Rectal smooth muscle tissue (tissue), 1 donor: ENCODE measurements at regions not wholly inside any gene's neighbourhood (a gene's known extent, or its start where the extent isn't known, plus 50 kb on each side); places are given as distances from the start of the nearest gene placed in this dataset.

Experiments used
- H3K27ac ChIP-seq: one replicate; pipeline ENCODE4 v1.7.0; 2013; ENCODE audit warnings: low read depth, low read length, inconsistent platforms
- H3K27me3 ChIP-seq: one replicate; pipeline ENCODE4 v1.7.0; 2013; ENCODE audit warnings: low read length; ENCODE audit not compliant: control insufficient read depth, insufficient read depth
- H3K36me3 ChIP-seq: one replicate; pipeline ENCODE4 v1.7.0; 2013; ENCODE audit warnings: low read length; ENCODE audit not compliant: control insufficient read depth, insufficient read depth
- H3K4me1 ChIP-seq: one replicate; pipeline ENCODE4 v1.7.0; 2013; ENCODE audit warnings: low read length; ENCODE audit not compliant: control insufficient read depth, insufficient read depth
- H3K4me3 ChIP-seq: one replicate; pipeline ENCODE4 v1.7.0; 2013; ENCODE audit warnings: low read length
- H3K9ac ChIP-seq: one replicate; pipeline ENCODE4 v1.7.0; 2013; ENCODE audit warnings: low read length

GRCh38 chr3:147471741-147472140, 62.6 kb downstream of the ZIC1 start:
- no peaks in the 10 kb centered on the region for H3K4me1 ChIP-seq
- no peaks in the 10 kb centered on the region for H3K27me3 ChIP-seq
- H3K4me3 ChIP-seq, result no peak overlapping the region
- no peaks in the 10 kb centered on the region for H3K36me3 ChIP-seq
- no peak overlapping the region for H3K9ac ChIP-seq
- H3K27ac ChIP-seq, result no peak overlapping the region

GRCh38 chr3:147472846-147473245, 63.7 kb downstream of the ZIC1 start:
- no peak overlapping the region for H3K27ac ChIP-seq
- no peak overlapping the region for H3K9ac ChIP-seq
- no peaks in the 10 kb centered on the region for H3K27me3 ChIP-seq
- H3K4me1 ChIP-seq, result no peaks in the 10 kb centered on the region
- no peak overlapping the region for H3K4me3 ChIP-seq
- no peaks in the 10 kb centered on the region for H3K36me3 ChIP-seq

GRCh38 chr3:147483145-147483544, 74.0 kb downstream of the ZIC1 start:
- H3K4me1 ChIP-seq, result no peaks in the 10 kb centered on the region
- H3K27ac ChIP-seq, result no peak overlapping the region
- H3K9ac ChIP-seq, result no peak overlapping the region
- H3K4me3 ChIP-seq, result no peak overlapping the region
- H3K27me3 ChIP-seq, result no peaks in the 10 kb centered on the region
- H3K36me3 ChIP-seq, result no peaks in the 10 kb centered on the region

GRCh38 chr3:147483578-147483977, 74.4 kb downstream of the ZIC1 start:
- Histone ChIP-seq H3K9ac (no peak overlapping the region), H3K27me3 (no peaks in the 10 kb centered on the region)

GRCh38 chr3:147493065-147493464, 83.9 kb downstream of the ZIC1 start:
- H3K27me3 ChIP-seq, result no peaks in the 10 kb centered on the region
- H3K4me3 ChIP-seq, result no peak overlapping the region
- H3K27ac ChIP-seq, result no peak overlapping the region
- H3K36me3 ChIP-seq, result no peaks in the 10 kb centered on the region
- H3K9ac ChIP-seq, result no peak overlapping the region
- no peaks in the 10 kb centered on the region for H3K4me1 ChIP-seq

More at GRCh38 chr3:147483578-147483977, 74.4 kb downstream of the ZIC1 start:
- H3K36me3 ChIP-seq, result no peaks in the 10 kb centered on the region
- no peaks in the 10 kb centered on the region for H3K4me1 ChIP-seq
- H3K4me3 ChIP-seq, result no peak overlapping the region
- no peak overlapping the region for H3K27ac ChIP-seq

GRCh38 chr3:147493666-147494065, 84.5 kb downstream of the ZIC1 start:
- H3K4me3 ChIP-seq, result no peak overlapping the region
- no peaks in the 10 kb centered on the region for H3K36me3 ChIP-seq
- no peak overlapping the region for H3K27ac ChIP-seq

GRCh38 chr3:147497286-147497685, 88.1 kb downstream of the ZIC1 start:
- H3K9ac ChIP-seq, result no peak overlapping the region
- no peaks in the 10 kb centered on the region for H3K4me1 ChIP-seq
- no peaks in the 10 kb centered on the region for H3K36me3 ChIP-seq
- no peak overlapping the region for H3K4me3 ChIP-seq
- no peak overlapping the region for H3K27ac ChIP-seq
- no peaks in the 10 kb centered on the region for H3K27me3 ChIP-seq

More at GRCh38 chr3:147493666-147494065, 84.5 kb downstream of the ZIC1 start:
- H3K9ac ChIP-seq, result no peak overlapping the region
- no peaks in the 10 kb centered on the region for H3K4me1 ChIP-seq
- no peaks in the 10 kb centered on the region for H3K27me3 ChIP-seq

- H3K9ac ChIP-seq, result no peak overlapping the region
- H3K4me1 ChIP-seq, result no peaks in the 10 kb centered on the region
These were observed 98.6 kb downstream of the ZIC1 start for GRCh38 chr3:147507638-147508286.

GRCh38 chr3:147509448-147509847, 100.3 kb downstream of the ZIC1 start:
- no peaks in the 10 kb centered on the region for H3K27me3 ChIP-seq

More at GRCh38 chr3:147507638-147508286, 98.6 kb downstream of the ZIC1 start:
- Histone ChIP-seq H3K36me3 (no peaks in the 10 kb centered on the region), H3K27ac (no peak overlapping the region), H3K27me3 (no peaks in the 10 kb centered on the region), H3K4me3 (no peak overlapping the region)

GRCh38 chr3:147513785-147514184, 104.6 kb downstream of the ZIC1 start:
- no peak overlapping the region for H3K27ac ChIP-seq
- H3K4me3 ChIP-seq, result no peak overlapping the region
- H3K9ac ChIP-seq, result no peak overlapping the region
- H3K36me3 ChIP-seq, result no peaks in the 10 kb centered on the region
- H3K27me3 ChIP-seq, result no peaks in the 10 kb centered on the region
- H3K4me1 ChIP-seq, result no peaks in the 10 kb centered on the region

More at GRCh38 chr3:147509448-147509847, 100.3 kb downstream of the ZIC1 start:
- H3K4me3 ChIP-seq, result no peak overlapping the region
- H3K4me1 ChIP-seq, result no peaks in the 10 kb centered on the region
- H3K36me3 ChIP-seq, result no peaks in the 10 kb centered on the region
- H3K27ac ChIP-seq, result no peak overlapping the region
- no peak overlapping the region for H3K9ac ChIP-seq

GRCh38 chr3:147514366-147515160, 105.4 kb downstream of the ZIC1 start:
- Histone ChIP-seq H3K27me3 (no peaks in the 10 kb centered on the region), H3K9ac (no peak overlapping the region), H3K4me3 (no peak overlapping the region), H3K27ac (no peak overlapping the region), H3K36me3 (no peaks in the 10 kb centered on the region), H3K4me1 (no peaks in the 10 kb centered on the region)

- no peak overlapping the region for H3K4me3 ChIP-seq
- H3K27ac ChIP-seq, result no peak overlapping the region
- H3K4me1 ChIP-seq, result no peaks in the 10 kb centered on the region
- H3K9ac ChIP-seq, result no peak overlapping the region
- no peaks in the 10 kb centered on the region for H3K36me3 ChIP-seq
- no peaks in the 10 kb centered on the region for H3K27me3 ChIP-seq
These were observed 109.3 kb downstream of the ZIC1 start for GRCh38 chr3:147518465-147518864.

- Histone ChIP-seq H3K4me3 (no peak overlapping the region), H3K9ac (no peak overlapping the region), H3K4me1 (no peaks in the 10 kb centered on the region), H3K27ac (no peak overlapping the region), H3K36me3 (no peaks in the 10 kb centered on the region), H3K27me3 (no peaks in the 10 kb centered on the region)
These were observed 112.5 kb downstream of the ZIC1 start for GRCh38 chr3:147521646-147522045.
